ENCODE measurements at regions not wholly inside any gene's neighbourhood (a gene's known extent, or its start where the extent isn't known, plus 50 kb on each side); places are given as distances from the start of the nearest gene placed in this dataset.
"Not testable (repeated sequence)": the region's sequence is repeated elsewhere in the genome, so short reads cannot be mapped to it uniquely, and the experiment has no call there.

- no peak for DNase-seq (ENCODE audit: low read depth)
- no peak for TF ChIP-seq CTCF (IDR thresholded peaks at IDR 0.05; ENCODE audit: insufficient read depth, low read length)
- no peak overlapping the region for H3K4me3 ChIP-seq (ENCODE audit: low read depth, low read length)
Measured at GRCh38 chr16:52123061-52123839, 423.7 kb downstream of the TOX3 start.

GRCh38 chr16:52117171-52117570, 429.8 kb downstream of the TOX3 start:
- no peak for DNase-seq (ENCODE audit: low read depth)
- H3K4me3 ChIP-seq (ENCODE audit: low read depth, low read length) = no peak overlapping the region
- TF ChIP-seq CTCF (IDR thresholded peaks at IDR 0.05; ENCODE audit: insufficient read depth, low read length) = no peak

- no peak for TF ChIP-seq CTCF (IDR thresholded peaks at IDR 0.05; ENCODE audit: insufficient read depth, low read length)
- DNase-seq (ENCODE audit: low read depth) = no peak
- no peak overlapping the region for H3K4me3 ChIP-seq (ENCODE audit: low read depth, low read length)
Measured at GRCh38 chr16:52114379-52114778, 432.6 kb downstream of the TOX3 start.

GRCh38 chr16:52113533-52114183, 433.3 kb downstream of the TOX3 start:
- no peak for TF ChIP-seq CTCF (IDR thresholded peaks at IDR 0.05; ENCODE audit: insufficient read depth, low read length)
- DNase-seq (ENCODE audit: low read depth) = no peak
- no peak overlapping the region for H3K4me3 ChIP-seq (ENCODE audit: low read depth, low read length)

GRCh38 chr16:52104993-52105392, 441.9 kb downstream of the TOX3 start:
- DNase-seq (ENCODE audit: low read depth); H3K4me3 ChIP-seq (ENCODE audit: low read depth, low read length): not testable (repeated sequence)

GRCh38 chr16:52103791-52104190, 443.2 kb downstream of the TOX3 start:
- no peak overlapping the region for H3K4me3 ChIP-seq (ENCODE audit: low read depth, low read length)
- no peak for TF ChIP-seq CTCF (IDR thresholded peaks at IDR 0.05; ENCODE audit: insufficient read depth, low read length)
- DNase-seq (ENCODE audit: low read depth) = no peak

- DNase-seq (ENCODE audit: low read depth) = no peak
- H3K4me3 ChIP-seq (ENCODE audit: low read depth, low read length) = no peak overlapping the region
- no peak for TF ChIP-seq CTCF (IDR thresholded peaks at IDR 0.05; ENCODE audit: insufficient read depth, low read length)
Measured at GRCh38 chr16:52101246-52101645, 445.7 kb downstream of the TOX3 start.

All from fibroblast of the aortic adventitia (primary cell).